ENCODE measurements at regions not wholly inside any gene's neighbourhood (a gene's known extent, or its start where the extent isn't known, plus 50 kb on each side); places are given as distances from the start of the nearest gene placed in this dataset.

- in situ Hi-C loops (cut with HindIII; ENCODE audit: low pct_ligation_motif_present, low sequenced_read_pairs): no loop called here
- H3K27me3 ChIP-seq (replicated peaks): no peaks in the 10 kb centered on the region
- no peak overlapping the region for H3K4me3 ChIP-seq (ENCODE audit: low read depth, low read length)
- DNase-seq: no peak
- H3K27ac ChIP-seq: no peak overlapping the region
- TF ChIP-seq, protein P1, sequence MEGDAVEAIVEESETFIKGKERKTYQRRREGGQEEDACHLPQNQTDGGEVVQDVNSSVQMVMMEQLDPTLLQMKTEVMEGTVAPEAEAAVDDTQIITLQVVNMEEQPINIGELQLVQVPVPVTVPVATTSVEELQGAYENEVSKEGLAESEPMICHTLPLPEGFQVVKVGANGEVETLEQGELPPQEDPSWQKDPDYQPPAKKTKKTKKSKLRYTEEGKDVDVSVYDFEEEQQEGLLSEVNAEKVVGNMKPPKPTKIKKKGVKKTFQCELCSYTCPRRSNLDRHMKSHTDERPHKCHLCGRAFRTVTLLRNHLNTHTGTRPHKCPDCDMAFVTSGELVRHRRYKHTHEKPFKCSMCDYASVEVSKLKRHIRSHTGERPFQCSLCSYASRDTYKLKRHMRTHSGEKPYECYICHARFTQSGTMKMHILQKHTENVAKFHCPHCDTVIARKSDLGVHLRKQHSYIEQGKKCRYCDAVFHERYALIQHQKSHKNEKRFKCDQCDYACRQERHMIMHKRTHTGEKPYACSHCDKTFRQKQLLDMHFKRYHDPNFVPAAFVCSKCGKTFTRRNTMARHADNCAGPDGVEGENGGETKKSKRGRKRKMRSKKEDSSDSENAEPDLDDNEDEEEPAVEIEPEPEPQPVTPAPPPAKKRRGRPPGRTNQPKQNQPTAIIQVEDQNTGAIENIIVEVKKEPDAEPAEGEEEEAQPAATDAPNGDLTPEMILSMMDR (IDR thresholded peaks at IDR 0.05; ENCODE audit: low read depth, low read length, missing control alignments): no peak
- no peaks in the 10 kb centered on the region for H3K36me3 ChIP-seq (replicated peaks)
Measured at GRCh38 chr2:145994910-145995309, 1475.0 kb upstream of the ZEB2 start.

GRCh38 chr2:145992572-145992971 is 1472.7 kb upstream of the ZEB2 start:
- no peaks in the 10 kb centered on the region for H3K36me3 ChIP-seq (replicated peaks)
- TF ChIP-seq, protein P1 (IDR thresholded peaks at IDR 0.05; ENCODE audit: low read depth, low read length, missing control alignments): no peak
- in situ Hi-C loops (cut with HindIII; ENCODE audit: low pct_ligation_motif_present, low sequenced_read_pairs): no loop called here
- no peaks in the 10 kb centered on the region for H3K27me3 ChIP-seq (replicated peaks)
- DNase-seq: no peak
- no peak overlapping the region for H3K4me3 ChIP-seq (ENCODE audit: low read depth, low read length)
- no peak overlapping the region for H3K27ac ChIP-seq

- H3K36me3 ChIP-seq (replicated peaks): no peaks in the 10 kb centered on the region
- no peak for DNase-seq
- no peak overlapping the region for H3K27ac ChIP-seq
- in situ Hi-C loops (cut with HindIII; ENCODE audit: low pct_ligation_motif_present, low sequenced_read_pairs): no loop called here
- H3K27me3 ChIP-seq (replicated peaks): no peaks in the 10 kb centered on the region
- TF ChIP-seq, protein P1 (IDR thresholded peaks at IDR 0.05; ENCODE audit: low read depth, low read length, missing control alignments): no peak
- no peak overlapping the region for H3K4me3 ChIP-seq (ENCODE audit: low read depth, low read length)
Measured at GRCh38 chr2:145987793-145988192, 1467.9 kb upstream of the ZEB2 start.

DNA sequence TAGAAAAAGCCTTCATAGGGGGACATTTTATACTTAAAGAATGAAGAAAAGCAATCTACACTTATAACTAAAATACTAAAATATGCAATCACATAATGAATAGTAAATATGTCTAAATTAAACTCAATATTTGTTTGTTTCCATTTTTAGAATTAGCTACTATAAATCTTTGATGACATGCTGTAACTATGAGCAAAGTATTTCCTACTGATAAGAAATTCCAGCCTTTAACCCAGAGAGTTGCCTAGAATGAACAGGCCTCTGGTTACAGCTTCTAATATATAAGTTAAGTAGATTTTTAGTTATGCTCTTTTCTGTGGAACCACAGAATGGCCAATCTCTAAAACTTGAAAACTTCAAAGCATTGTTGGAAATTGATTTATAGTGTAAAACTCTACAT is 1465.6 kb upstream of the ZEB2 start:
- no peaks in the 10 kb centered on the region for H3K27me3 ChIP-seq (replicated peaks)
- H3K27ac ChIP-seq: no peak overlapping the region
- TF ChIP-seq, protein P1 (IDR thresholded peaks at IDR 0.05; ENCODE audit: low read depth, low read length, missing control alignments): no peak
- no peak overlapping the region for H3K4me3 ChIP-seq (ENCODE audit: low read depth, low read length)
- H3K36me3 ChIP-seq (replicated peaks): no peaks in the 10 kb centered on the region
- in situ Hi-C loops (cut with HindIII; ENCODE audit: low pct_ligation_motif_present, low sequenced_read_pairs): no loop called here
- no peak for DNase-seq

- Histone ChIP-seq H3K36me3 (replicated peaks) (no peaks in the 10 kb centered on the region), H3K4me3 (ENCODE audit: low read depth, low read length) (no peak overlapping the region), H3K27me3 (replicated peaks) (no peaks in the 10 kb centered on the region), H3K27ac (no peak overlapping the region)
- TF ChIP-seq, protein P1 (IDR thresholded peaks at IDR 0.05; ENCODE audit: low read depth, low read length, missing control alignments): no peak
- DNase-seq: peak; percentile 55
- in situ Hi-C loops (cut with HindIII; ENCODE audit: low pct_ligation_motif_present, low sequenced_read_pairs): no loop called here
Measured at GRCh38 chr2:145984580-145984979, 1464.7 kb upstream of the ZEB2 start.

DNA sequence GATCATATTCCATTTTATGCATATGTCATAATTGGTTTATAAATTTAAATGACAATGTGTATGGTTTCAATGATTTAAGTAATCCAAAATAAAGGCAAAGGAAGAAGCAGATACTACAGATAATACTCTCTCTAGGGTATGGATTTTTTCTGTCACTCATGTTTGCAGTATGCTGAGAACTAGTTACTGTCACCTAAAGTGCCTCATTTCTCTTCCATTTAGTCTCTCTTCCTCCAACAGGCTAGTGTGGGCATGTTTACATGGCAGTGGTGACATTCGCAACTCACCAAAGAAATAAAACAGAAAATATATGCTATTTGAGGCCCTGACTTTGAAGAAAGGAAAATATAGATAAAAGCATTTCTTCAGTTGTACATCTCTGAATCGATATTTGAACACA is 1460.4 kb upstream of the ZEB2 start:
- H3K27me3 ChIP-seq (replicated peaks): no peaks in the 10 kb centered on the region
- in situ Hi-C loops (cut with HindIII; ENCODE audit: low pct_ligation_motif_present, low sequenced_read_pairs): no loop called here
- H3K36me3 ChIP-seq (replicated peaks): no peaks in the 10 kb centered on the region
- no peak overlapping the region for H3K27ac ChIP-seq
- TF ChIP-seq, protein P1 (IDR thresholded peaks at IDR 0.05; ENCODE audit: low read depth, low read length, missing control alignments): no peak
- no peak overlapping the region for H3K4me3 ChIP-seq (ENCODE audit: low read depth, low read length)
- DNase-seq: no peak
